ENCODE measurements at regions not wholly inside any gene's neighbourhood (a gene's known extent, or its start where the extent isn't known, plus 50 kb on each side); places are given as distances from the start of the nearest gene placed in this dataset.
"Not testable (repeated sequence)": the region's sequence is repeated elsewhere in the genome, so short reads cannot be mapped to it uniquely, and the experiment has no call there.

- TF ChIP-seq CTCF (IDR thresholded peaks at IDR 0.05; ENCODE audit: extremely low read depth, insufficient read depth, missing control alignments): no peak
- in situ Hi-C loops (cut with MboI; ENCODE audit: low pct_unique_long_range_greater_than_20kb, low sequenced_read_pairs, unreplicated experiment): no loop called here
- no peak for DNase-seq (ENCODE audit: low spot score)
Observed at GRCh38 chr14:83172363-83172762, 1638.7 kb upstream of the SEL1L start.

- in situ Hi-C loops (cut with MboI; ENCODE audit: low pct_unique_long_range_greater_than_20kb, low sequenced_read_pairs, unreplicated experiment): no loop called here
- no peak for TF ChIP-seq CTCF (IDR thresholded peaks at IDR 0.05; ENCODE audit: extremely low read depth, insufficient read depth, missing control alignments)
- no peak for DNase-seq (ENCODE audit: low spot score)
Observed at GRCh38 chr14:83173687-83174086, 1640.0 kb upstream of the SEL1L start.

- no peak for TF ChIP-seq CTCF (IDR thresholded peaks at IDR 0.05; ENCODE audit: extremely low read depth, insufficient read depth, missing control alignments)
- no peak for DNase-seq (ENCODE audit: low spot score)
- in situ Hi-C loops (cut with MboI; ENCODE audit: low pct_unique_long_range_greater_than_20kb, low sequenced_read_pairs, unreplicated experiment): no loop called here
Observed at GRCh38 chr14:83184531-83184930, 1650.9 kb upstream of the SEL1L start.

GRCh38 chr14:83188311-83188710, 1654.7 kb upstream of the SEL1L start:
- DNase-seq (ENCODE audit: low spot score); in situ Hi-C loops (cut with MboI; ENCODE audit: low pct_unique_long_range_greater_than_20kb, low sequenced_read_pairs, unreplicated experiment): not testable (repeated sequence)

- in situ Hi-C loops (cut with MboI; ENCODE audit: low pct_unique_long_range_greater_than_20kb, low sequenced_read_pairs, unreplicated experiment): no loop called here
- TF ChIP-seq CTCF (IDR thresholded peaks at IDR 0.05; ENCODE audit: extremely low read depth, insufficient read depth, missing control alignments): no peak
- DNase-seq (ENCODE audit: low spot score): no peak
Observed at GRCh38 chr14:83196236-83196635, 1662.6 kb upstream of the SEL1L start.

- no peak for DNase-seq (ENCODE audit: low spot score)
- in situ Hi-C loops (cut with MboI; ENCODE audit: low pct_unique_long_range_greater_than_20kb, low sequenced_read_pairs, unreplicated experiment): no loop called here
- no peak for TF ChIP-seq CTCF (IDR thresholded peaks at IDR 0.05; ENCODE audit: extremely low read depth, insufficient read depth, missing control alignments)
Observed at GRCh38 chr14:83197271-83197670, 1663.6 kb upstream of the SEL1L start.

GRCh38 chr14:83207550-83207949, 1673.9 kb upstream of the SEL1L start:
- no peak for TF ChIP-seq CTCF (IDR thresholded peaks at IDR 0.05; ENCODE audit: extremely low read depth, insufficient read depth, missing control alignments)
- in situ Hi-C loops (cut with MboI; ENCODE audit: low pct_unique_long_range_greater_than_20kb, low sequenced_read_pairs, unreplicated experiment): no loop called here

More at GRCh38 chr14:83207550-83207949, 1673.9 kb upstream of the SEL1L start:
- DNase-seq (ENCODE audit: low spot score): no peak
